Astrocyte of the spinal cord (primary cell): ENCODE measurements at regions not wholly inside any gene's neighbourhood (a gene's known extent, or its start where the extent isn't known, plus 50 kb on each side); places are given as distances from the start of the nearest gene placed in this dataset.

ENCODE experiments used
- DNase-seq: peaks from one replicate; pipeline ENCODE4 v3.0.0; 2011; ENCODE audit warnings: low read depth, low spot score
- H3K4me3 ChIP-seq: 2 replicates; pipeline ENCODE4 v1.5.1; 2011; ENCODE audit warnings: low read depth, mild to moderate bottlenecking, low read length, moderate library complexity
- in situ Hi-C: cut with HindIII; loops from 2 replicates; pipeline ENCODE4 v1.10.0; 2017; ENCODE audit warnings: low sequenced_read_pairs
- TF ChIP-seq, protein P1 (sequence below): IDR thresholded peaks from 2 replicates; pipeline ENCODE4 v1.5.1; 2012; ENCODE audit warnings: low read depth, mild to moderate bottlenecking, low read length, inconsistent platforms

GRCh38 chr4:20618731-20619130 lies 81.5 kb upstream of the PACRGL start:
- TF ChIP-seq, protein P1, sequence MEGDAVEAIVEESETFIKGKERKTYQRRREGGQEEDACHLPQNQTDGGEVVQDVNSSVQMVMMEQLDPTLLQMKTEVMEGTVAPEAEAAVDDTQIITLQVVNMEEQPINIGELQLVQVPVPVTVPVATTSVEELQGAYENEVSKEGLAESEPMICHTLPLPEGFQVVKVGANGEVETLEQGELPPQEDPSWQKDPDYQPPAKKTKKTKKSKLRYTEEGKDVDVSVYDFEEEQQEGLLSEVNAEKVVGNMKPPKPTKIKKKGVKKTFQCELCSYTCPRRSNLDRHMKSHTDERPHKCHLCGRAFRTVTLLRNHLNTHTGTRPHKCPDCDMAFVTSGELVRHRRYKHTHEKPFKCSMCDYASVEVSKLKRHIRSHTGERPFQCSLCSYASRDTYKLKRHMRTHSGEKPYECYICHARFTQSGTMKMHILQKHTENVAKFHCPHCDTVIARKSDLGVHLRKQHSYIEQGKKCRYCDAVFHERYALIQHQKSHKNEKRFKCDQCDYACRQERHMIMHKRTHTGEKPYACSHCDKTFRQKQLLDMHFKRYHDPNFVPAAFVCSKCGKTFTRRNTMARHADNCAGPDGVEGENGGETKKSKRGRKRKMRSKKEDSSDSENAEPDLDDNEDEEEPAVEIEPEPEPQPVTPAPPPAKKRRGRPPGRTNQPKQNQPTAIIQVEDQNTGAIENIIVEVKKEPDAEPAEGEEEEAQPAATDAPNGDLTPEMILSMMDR: no peak
- H3K4me3 ChIP-seq: no peak overlapping the region
- in situ Hi-C loops: no loop called here
- DNase-seq: no peak

DNA sequence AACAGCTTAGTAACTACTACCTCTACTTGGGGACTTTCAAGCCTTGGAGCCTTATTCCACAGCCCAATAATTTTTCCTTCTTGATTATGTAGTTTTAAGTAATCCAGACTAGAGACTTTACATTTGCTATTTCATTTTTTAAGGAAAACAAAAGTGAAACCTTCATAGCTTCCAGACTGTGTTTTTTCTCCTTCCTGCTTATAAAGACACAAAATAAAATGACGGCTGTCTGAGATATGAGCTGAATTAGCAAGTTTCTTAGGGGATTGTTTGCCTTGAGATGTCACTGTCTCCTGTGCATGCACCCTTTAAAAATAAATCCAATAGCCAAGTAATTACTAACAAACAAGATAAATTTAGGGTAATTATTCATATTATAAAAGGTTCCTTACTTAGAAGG lies 78.8 kb upstream of the PACRGL start:
- no peak for DNase-seq
- no peak overlapping the region for H3K4me3 ChIP-seq
- TF ChIP-seq, protein P1: no peak
- in situ Hi-C loops: no loop called here

DNA sequence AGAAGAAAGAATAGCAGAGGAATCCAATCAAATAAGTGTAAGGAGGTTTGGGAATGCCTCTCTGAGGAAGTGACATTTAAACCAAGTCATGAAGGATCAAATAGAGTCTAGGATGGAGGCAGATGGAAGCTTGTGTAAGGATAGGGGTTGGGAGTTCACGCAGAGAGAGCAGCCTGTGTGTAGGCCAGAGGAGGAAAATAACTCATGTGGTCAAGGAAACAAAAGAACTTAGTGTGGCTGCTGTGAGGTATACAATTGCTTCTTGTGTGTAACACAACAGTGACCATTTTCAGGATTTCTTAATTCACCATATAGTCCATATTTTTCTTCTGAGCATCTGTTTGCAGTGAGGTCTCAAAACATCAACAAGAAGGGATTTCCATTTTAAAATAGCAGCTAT lies 77.6 kb upstream of the PACRGL start:
- TF ChIP-seq, protein P1: no peak
- H3K4me3 ChIP-seq: no peak overlapping the region
- in situ Hi-C loops: no loop called here
- no peak for DNase-seq

DNA sequence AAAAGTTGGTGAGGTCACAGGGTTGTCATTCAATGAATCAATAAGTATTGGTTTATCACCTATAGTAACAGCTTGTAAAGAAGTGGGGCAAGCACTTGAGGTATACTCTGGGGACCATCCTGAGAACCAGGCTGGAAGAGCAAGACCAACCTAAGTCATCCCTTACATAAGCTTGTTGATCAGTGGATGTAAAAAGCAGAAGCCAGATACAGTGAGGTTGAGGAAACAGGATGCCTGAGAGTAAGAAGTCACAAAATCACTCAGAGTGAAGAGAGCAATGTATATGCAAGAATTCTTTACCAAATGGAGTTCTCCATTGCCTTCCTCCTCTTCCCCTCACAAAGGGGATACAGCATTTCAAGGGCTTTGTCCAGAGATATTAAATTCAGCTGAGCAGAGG lies 76.3 kb upstream of the PACRGL start:
- DNase-seq: no peak
- TF ChIP-seq, protein P1: no peak
- no peak overlapping the region for H3K4me3 ChIP-seq
- in situ Hi-C loops: no loop called here

DNA sequence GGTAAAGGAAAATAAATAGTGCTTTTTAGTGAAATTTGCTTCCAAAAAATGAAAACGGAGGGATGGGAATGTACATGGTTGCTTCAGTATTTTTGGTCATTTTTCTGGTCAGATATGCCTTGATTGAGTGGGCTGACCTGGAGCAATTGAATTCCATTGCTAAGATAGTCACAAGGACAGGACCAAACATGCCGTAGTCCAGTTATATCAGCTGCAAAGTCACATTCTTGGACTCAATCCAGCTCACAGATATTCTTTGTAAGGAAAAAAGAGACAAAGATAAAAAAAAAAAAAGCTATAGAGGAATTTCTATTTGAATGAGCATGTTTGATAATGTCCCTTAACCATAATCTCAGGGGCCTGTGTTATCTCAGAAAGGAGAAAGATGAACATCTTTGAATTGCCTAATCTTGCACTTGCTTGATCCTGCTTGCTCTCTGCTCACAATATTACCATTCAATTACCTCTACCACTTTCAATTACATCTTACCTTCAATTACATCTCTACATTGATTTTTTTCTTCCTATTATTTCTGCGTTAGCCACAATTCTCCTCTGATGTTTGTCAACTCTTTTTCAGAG lies 75.4 kb upstream of the PACRGL start:
- in situ Hi-C loops: no loop called here

DNA sequence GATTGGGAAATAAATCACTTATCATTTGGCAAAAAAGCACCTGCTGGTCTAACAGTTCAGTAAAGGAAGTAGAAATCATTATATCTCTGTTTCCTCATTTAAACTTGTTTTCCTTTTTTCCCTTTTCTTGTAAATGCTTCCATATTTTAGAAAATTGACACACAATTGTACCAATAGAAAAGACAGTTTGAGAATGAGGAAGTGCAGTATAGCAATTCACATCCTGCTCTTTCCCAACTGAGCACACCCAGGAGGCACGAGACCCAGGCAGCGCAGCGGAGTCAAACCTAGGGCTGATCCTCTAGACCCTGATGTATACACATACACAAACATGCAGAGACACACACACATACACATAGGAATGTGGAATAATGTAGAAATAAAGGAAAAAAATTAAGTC lies 74.8 kb upstream of the PACRGL start:
- in situ Hi-C loops: no loop called here
- TF ChIP-seq, protein P1: no peak
- no peak for DNase-seq
- H3K4me3 ChIP-seq: no peak overlapping the region

More for the DNA sequence above, 75.4 kb upstream of the PACRGL start:
- no peak for DNase-seq
- no peak overlapping the region for H3K4me3 ChIP-seq
- TF ChIP-seq, protein P1: no peak
